Fibroblast of mammary gland (primary cell): ENCODE measurements at regions not wholly inside any gene's neighbourhood (a gene's known extent, or its start where the extent isn't known, plus 50 kb on each side); places are given as distances from the start of the nearest gene placed in this dataset.
A peak's percentile ranks its signal among the peaks of the same experiment; 100 is the strongest.

Source experiments
- DNase-seq: peaks from one replicate; pipeline ENCODE4 v3.0.0-alpha.2; 2010; ENCODE audit warnings: low read depth
- H3K4me3 ChIP-seq: 2 replicates; pipeline ENCODE4 v1.5.1; 2011; ENCODE audit warnings: low read depth, mild to moderate bottlenecking, low read length, moderate library complexity; ENCODE audit not compliant: control insufficient read depth
- CTCF ChIP-seq: conservative IDR thresholded peaks from 2 replicates; pipeline ENCODE4 v1.5.1; 2011; ENCODE audit warnings: low read depth, low read length, inconsistent platforms; ENCODE audit not compliant: control insufficient read depth, insufficient read depth

DNA sequence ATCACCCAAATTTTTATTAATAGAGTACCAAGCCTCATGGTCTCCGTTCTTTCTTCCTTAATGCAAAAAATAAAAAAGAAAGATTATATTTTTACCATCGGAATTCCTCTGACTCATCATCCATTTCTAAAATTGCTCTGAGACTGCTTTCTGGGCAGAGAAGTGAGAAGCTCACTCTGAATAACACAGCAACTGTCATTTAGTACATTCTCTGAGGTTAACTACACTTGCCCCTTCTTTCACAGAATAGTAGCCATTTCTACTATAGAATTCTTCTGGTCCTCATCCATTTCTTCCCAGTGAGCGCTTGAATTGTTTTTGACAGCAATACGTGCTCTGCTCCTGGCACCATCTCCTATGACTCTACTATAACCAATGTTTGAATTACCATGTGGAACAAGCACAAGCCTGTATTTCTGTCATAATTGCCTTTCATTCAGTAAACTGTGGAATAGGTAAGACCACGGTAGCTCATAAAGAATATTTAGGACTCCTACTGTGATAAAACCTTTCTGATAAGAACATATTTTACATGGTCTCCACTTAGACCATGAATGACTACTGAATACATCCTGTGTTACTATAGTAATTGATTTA is 435.5 kb upstream of the NRSN1 start:
- peak; percentile 2 for DNase-seq
- no peak overlapping the region for H3K4me3 ChIP-seq
- TF ChIP-seq CTCF: no peak

- TF ChIP-seq CTCF: no peak
- no peak for DNase-seq
These were observed 433.8 kb upstream of the NRSN1 start for GRCh38 chr6:23692184-23692583.

DNA sequence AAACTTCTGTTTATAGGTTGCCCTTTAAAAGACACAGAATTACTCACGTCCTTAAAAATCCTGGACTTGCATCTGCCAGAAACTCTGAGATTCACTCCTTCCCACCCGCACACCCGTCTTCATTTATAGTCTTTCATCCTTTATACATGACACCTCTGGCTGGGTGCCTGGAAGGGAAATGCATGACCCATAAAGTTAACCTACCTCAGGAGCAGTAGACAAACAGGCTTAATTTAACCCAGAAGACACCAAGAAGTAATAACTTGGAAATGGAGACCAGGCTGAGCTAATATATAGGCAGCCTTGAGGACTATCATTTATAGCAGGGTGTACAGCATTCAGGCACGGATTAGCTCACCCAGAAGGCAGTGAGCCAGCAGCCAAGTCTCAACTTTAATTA is 429.0 kb upstream of the NRSN1 start:
- no peak for TF ChIP-seq CTCF
- no peak overlapping the region for H3K4me3 ChIP-seq
- peak; percentile 76 for DNase-seq

More at GRCh38 chr6:23692184-23692583, 433.8 kb upstream of the NRSN1 start:
- H3K4me3 ChIP-seq: no peak overlapping the region

GRCh38 chr6:23704479-23705052 is 421.4 kb upstream of the NRSN1 start:
- DNase-seq: no peak
- no peak for TF ChIP-seq CTCF

GRCh38 chr6:23705697-23706096 is 420.3 kb upstream of the NRSN1 start:
- DNase-seq: no peak
- TF ChIP-seq CTCF: no peak

More at GRCh38 chr6:23704479-23705052, 421.4 kb upstream of the NRSN1 start:
- no peak overlapping the region for H3K4me3 ChIP-seq

GRCh38 chr6:23712756-23713155 is 413.3 kb upstream of the NRSN1 start:
- DNase-seq: no peak
- H3K4me3 ChIP-seq: no peak overlapping the region
- TF ChIP-seq CTCF: no peak

More at GRCh38 chr6:23705697-23706096, 420.3 kb upstream of the NRSN1 start:
- no peak overlapping the region for H3K4me3 ChIP-seq
